ENCODE measurements at regions not wholly inside any gene's neighbourhood (a gene's known extent, or its start where the extent isn't known, plus 50 kb on each side); places are given as distances from the start of the nearest gene placed in this dataset.
"Not testable (repeated sequence)": the region's sequence is repeated elsewhere in the genome, so short reads cannot be mapped to it uniquely, and the experiment has no call there.

GRCh38 chr22:25410849-25411248, 153.6 kb upstream of the GRK3 start:
- H3K27me3 ChIP-seq (ENCODE audit: control insufficient read depth, insufficient read depth, low read length, poor library complexity, severe bottlenecking) = peaks cover 11% of the 10 kb centered on the region
- H3K4me1 ChIP-seq (ENCODE audit: control insufficient read depth, insufficient read depth, low read length) = no peaks in the 10 kb centered on the region
- H3K36me3 ChIP-seq (ENCODE audit: control insufficient read depth, insufficient read depth, low read length) = no peaks in the 10 kb centered on the region
- WGBS, 2 experiments = 94 to 95% methylated on average over 4 of the region's 4 CpGs
- no peaks in the 10 kb centered on the region for H3K9me3 ChIP-seq (ENCODE audit: control insufficient read depth, low read length)
- H3K4me3 ChIP-seq (ENCODE audit: insufficient read depth, low read depth, low read length) = no peak overlapping the region
- H3K27ac ChIP-seq (ENCODE audit: insufficient read depth, low read depth, low read length, poor library complexity, severe bottlenecking) = no peak overlapping the region

GRCh38 chr22:25413620-25414019, 150.9 kb upstream of the GRK3 start:
- WGBS, 2 experiments = 92 to 95% methylated on average over 1 of the region's 1 CpG
- no peaks in the 10 kb centered on the region for H3K36me3 ChIP-seq (ENCODE audit: control insufficient read depth, insufficient read depth, low read length)
- no peaks in the 10 kb centered on the region for H3K4me1 ChIP-seq (ENCODE audit: control insufficient read depth, insufficient read depth, low read length)
- no peak overlapping the region for H3K4me3 ChIP-seq (ENCODE audit: insufficient read depth, low read depth, low read length)
- H3K27ac ChIP-seq (ENCODE audit: insufficient read depth, low read depth, low read length, poor library complexity, severe bottlenecking) = no peak overlapping the region
- H3K9me3 ChIP-seq (ENCODE audit: control insufficient read depth, low read length) = no peaks in the 10 kb centered on the region
- H3K27me3 ChIP-seq (ENCODE audit: control insufficient read depth, insufficient read depth, low read length, poor library complexity, severe bottlenecking) = no peaks in the 10 kb centered on the region

GRCh38 chr22:25415731-25416130, 148.7 kb upstream of the GRK3 start:
- not testable (repeated sequence) for H3K36me3 ChIP-seq (ENCODE audit: control insufficient read depth, insufficient read depth, low read length); H3K4me3 ChIP-seq (ENCODE audit: insufficient read depth, low read depth, low read length); H3K9me3 ChIP-seq (ENCODE audit: control insufficient read depth, low read length); H3K27ac ChIP-seq (ENCODE audit: insufficient read depth, low read depth, low read length, poor library complexity, severe bottlenecking); H3K4me1 ChIP-seq (ENCODE audit: control insufficient read depth, insufficient read depth, low read length)
- 81 to 82% methylated on average over 2 of the region's 4 CpGs for WGBS, 2 experiments
- peaks cover 18% of the 10 kb centered on the region for H3K27me3 ChIP-seq (ENCODE audit: control insufficient read depth, insufficient read depth, low read length, poor library complexity, severe bottlenecking)

GRCh38 chr22:25417826-25418225, 146.6 kb upstream of the GRK3 start:
- H3K27ac ChIP-seq (ENCODE audit: insufficient read depth, low read depth, low read length, poor library complexity, severe bottlenecking); H3K9me3 ChIP-seq (ENCODE audit: control insufficient read depth, low read length); H3K4me3 ChIP-seq (ENCODE audit: insufficient read depth, low read depth, low read length); H3K4me1 ChIP-seq (ENCODE audit: control insufficient read depth, insufficient read depth, low read length); H3K36me3 ChIP-seq (ENCODE audit: control insufficient read depth, insufficient read depth, low read length): not testable (repeated sequence)
- WGBS, 2 experiments = 90 to 96% methylated on average over 2 of the region's 2 CpGs
- peaks cover 39% of the 10 kb centered on the region for H3K27me3 ChIP-seq (ENCODE audit: control insufficient read depth, insufficient read depth, low read length, poor library complexity, severe bottlenecking)

GRCh38 chr22:25419247-25420113, 145.0 kb upstream of the GRK3 start:
- peaks cover 41% of the 10 kb centered on the region for H3K27me3 ChIP-seq (ENCODE audit: control insufficient read depth, insufficient read depth, low read length, poor library complexity, severe bottlenecking)
- H3K4me1 ChIP-seq (ENCODE audit: control insufficient read depth, insufficient read depth, low read length) = no peaks in the 10 kb centered on the region
- H3K4me3 ChIP-seq (ENCODE audit: insufficient read depth, low read depth, low read length) = no peak overlapping the region
- WGBS, 2 experiments = 55 to 60% methylated on average over 25 of the region's 25 CpGs
- no peaks in the 10 kb centered on the region for H3K9me3 ChIP-seq (ENCODE audit: control insufficient read depth, low read length)
- H3K36me3 ChIP-seq (ENCODE audit: control insufficient read depth, insufficient read depth, low read length) = no peaks in the 10 kb centered on the region
- H3K27ac ChIP-seq (ENCODE audit: insufficient read depth, low read depth, low read length, poor library complexity, severe bottlenecking) = no peak overlapping the region

GRCh38 chr22:25420114-25420441, 144.4 kb upstream of the GRK3 start:
- H3K36me3 ChIP-seq (ENCODE audit: control insufficient read depth, insufficient read depth, low read length); H3K4me1 ChIP-seq (ENCODE audit: control insufficient read depth, insufficient read depth, low read length); H3K9me3 ChIP-seq (ENCODE audit: control insufficient read depth, low read length); H3K4me3 ChIP-seq (ENCODE audit: insufficient read depth, low read depth, low read length); H3K27ac ChIP-seq (ENCODE audit: insufficient read depth, low read depth, low read length, poor library complexity, severe bottlenecking): not testable (repeated sequence)
- whole genome bisulfite sequencing, 2 experiments = 80 to 88% methylated on average over 5 to 6 of the region's 6 CpGs
- H3K27me3 ChIP-seq (ENCODE audit: control insufficient read depth, insufficient read depth, low read length, poor library complexity, severe bottlenecking) = peaks cover 41% of the 10 kb centered on the region

GRCh38 chr22:25420471-25420924, 144.0 kb upstream of the GRK3 start:
- 29 to 34% methylated on average over 21 of the region's 21 CpGs for WGBS, 2 experiments
- Histone ChIP-seq H3K4me3 (ENCODE audit: insufficient read depth, low read depth, low read length) (peak overlapping the region; percentile 50), H3K36me3 (ENCODE audit: control insufficient read depth, insufficient read depth, low read length) (no peaks in the 10 kb centered on the region), H3K4me1 (ENCODE audit: control insufficient read depth, insufficient read depth, low read length) (no peaks in the 10 kb centered on the region), H3K9me3 (ENCODE audit: control insufficient read depth, low read length) (no peaks in the 10 kb centered on the region), H3K27ac (ENCODE audit: insufficient read depth, low read depth, low read length, poor library complexity, severe bottlenecking) (no peak overlapping the region), H3K27me3 (ENCODE audit: control insufficient read depth, insufficient read depth, low read length, poor library complexity, severe bottlenecking) (peaks cover 41% of the 10 kb centered on the region)

- no peak overlapping the region for H3K27ac ChIP-seq (ENCODE audit: insufficient read depth, low read depth, low read length, poor library complexity, severe bottlenecking)
- H3K4me1 ChIP-seq (ENCODE audit: control insufficient read depth, insufficient read depth, low read length) = no peaks in the 10 kb centered on the region
- WGBS, 2 experiments = 0 to 1% methylated on average over 85 of the region's 85 CpGs
- peaks cover 41% of the 10 kb centered on the region for H3K27me3 ChIP-seq (ENCODE audit: control insufficient read depth, insufficient read depth, low read length, poor library complexity, severe bottlenecking)
- no peaks in the 10 kb centered on the region for H3K36me3 ChIP-seq (ENCODE audit: control insufficient read depth, insufficient read depth, low read length)
- no peaks in the 10 kb centered on the region for H3K9me3 ChIP-seq (ENCODE audit: control insufficient read depth, low read length)
- H3K4me3 ChIP-seq (ENCODE audit: insufficient read depth, low read depth, low read length) = peak overlapping the region; percentile 50
These were observed 143.3 kb upstream of the GRK3 start for GRCh38 chr22:25420925-25421904.

- H3K27me3 ChIP-seq (ENCODE audit: control insufficient read depth, insufficient read depth, low read length, poor library complexity, severe bottlenecking) = peaks cover 14% of the 10 kb centered on the region
- not testable (repeated sequence) for H3K27ac ChIP-seq (ENCODE audit: insufficient read depth, low read depth, low read length, poor library complexity, severe bottlenecking); H3K36me3 ChIP-seq (ENCODE audit: control insufficient read depth, insufficient read depth, low read length); H3K9me3 ChIP-seq (ENCODE audit: control insufficient read depth, low read length); H3K4me3 ChIP-seq (ENCODE audit: insufficient read depth, low read depth, low read length); H3K4me1 ChIP-seq (ENCODE audit: control insufficient read depth, insufficient read depth, low read length)
- WGBS, 2 experiments = 70 to 78% methylated on average over 8 to 9 of the region's 10 CpGs
These were observed 137.8 kb upstream of the GRK3 start for GRCh38 chr22:25426530-25427308.
